ENCODE measurements at regions not wholly inside any gene's neighbourhood (a gene's known extent, or its start where the extent isn't known, plus 50 kb on each side); places are given as distances from the start of the nearest gene placed in this dataset.

DNA sequence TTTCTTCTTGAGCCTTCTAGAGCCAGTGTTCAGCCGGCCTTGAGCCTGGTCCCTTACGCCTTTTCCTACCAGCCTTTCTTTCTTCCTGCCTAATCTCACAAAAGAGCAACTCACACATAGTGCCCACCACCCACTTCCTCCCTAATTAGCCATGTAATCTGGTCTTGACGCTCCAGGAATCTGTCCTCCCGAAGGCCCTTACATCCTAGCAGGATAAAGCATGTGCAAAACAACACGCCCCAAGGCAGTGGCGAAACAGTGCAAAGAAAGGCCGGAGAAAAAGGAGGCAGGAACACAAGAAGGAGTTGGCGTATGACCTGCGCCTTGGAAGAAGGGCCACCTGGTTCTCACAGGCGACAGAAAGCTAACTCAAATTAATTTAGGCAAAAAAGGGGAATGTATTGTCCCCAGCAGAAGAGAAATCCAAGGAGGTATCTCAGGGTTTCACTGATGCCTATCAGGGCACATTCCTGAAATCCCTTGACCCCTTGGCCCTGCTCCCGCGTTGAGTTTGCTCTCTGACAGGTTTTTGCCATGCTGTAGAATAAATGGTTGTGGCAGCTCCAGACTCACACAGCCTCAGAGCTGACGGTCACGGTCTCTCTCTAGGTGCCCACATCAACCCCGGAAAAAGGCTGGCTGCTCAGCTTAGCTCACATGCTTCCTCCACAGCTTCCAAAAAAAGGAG is 79.0 kb downstream of the ZNF281 start:
- 80 to 84% (median 80%) methylated on average over 15 of the region's 15 CpGs for WGBS, 3 donors
- FAIRE-seq (no peak), DNase-seq (no peak)
- H3K27me3 ChIP-seq (ENCODE audit: control insufficient read depth in 3 of 3, insufficient read depth in 3 of 3, low read length in 3 of 3) = no peaks in the 10 kb centered on the region
- no peaks in the 10 kb centered on the region for H3K36me3 ChIP-seq (ENCODE audit: control insufficient read depth in 3 of 3, insufficient read depth in 2 of 3, low read depth in 1 of 3, low read length in 3 of 3)
- H3K4me3 ChIP-seq (ENCODE audit: low read depth in 1 of 3, low read length in 3 of 3) = no peak overlapping the region
- no peaks in the 10 kb centered on the region for H3K9me3 ChIP-seq (ENCODE audit: control insufficient read depth in 2 of 2, insufficient read depth in 1 of 2, low read depth in 1 of 2, low read length in 1 of 2)
- no peak overlapping the region for H3K27ac ChIP-seq (ENCODE audit: low read depth in 1 of 3, low read length in 2 of 3)
- H3K4me1 ChIP-seq (ENCODE audit: control insufficient read depth in 3 of 3, insufficient read depth in 2 of 3, low read depth in 1 of 3, low read length in 2 of 3) = no peaks in the 10 kb centered on the region

DNA sequence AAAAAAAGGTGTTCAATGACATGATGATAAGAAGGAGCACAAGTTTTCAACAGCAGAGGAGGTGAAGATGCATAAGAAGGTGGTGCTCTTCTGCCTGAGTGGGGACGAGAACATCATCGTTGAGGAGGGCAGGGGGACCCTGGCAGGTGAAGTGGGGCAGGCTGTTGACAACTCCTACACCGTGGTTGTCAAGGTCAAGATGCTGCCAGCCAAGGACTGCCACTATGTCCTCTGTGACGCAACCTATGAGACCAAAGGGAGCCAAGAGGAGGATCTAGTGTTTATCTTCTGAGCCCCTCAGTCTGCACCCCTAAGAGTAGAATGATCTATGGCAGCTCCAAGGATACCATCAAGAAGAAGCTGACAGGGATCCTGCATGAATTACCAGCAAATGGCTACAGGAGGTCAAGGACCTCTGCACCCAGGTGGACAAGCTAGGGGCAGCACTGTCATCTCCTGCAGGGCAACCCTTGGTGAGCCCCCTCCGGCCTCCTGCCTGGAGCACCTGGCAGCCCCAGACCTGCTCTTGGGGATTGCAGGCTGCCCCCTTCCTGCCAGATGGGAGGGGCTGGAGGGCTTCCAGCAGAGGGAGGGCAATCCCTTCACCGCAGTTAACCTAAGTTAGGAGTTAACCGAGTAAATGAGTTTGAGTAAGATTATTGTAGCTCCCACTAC is 80.5 kb downstream of the ZNF281 start:
- no peak for FAIRE-seq
- WGBS, 3 donors = 73 to 90% (median 88%) methylated on average over 7 of the region's 7 CpGs

DNA sequence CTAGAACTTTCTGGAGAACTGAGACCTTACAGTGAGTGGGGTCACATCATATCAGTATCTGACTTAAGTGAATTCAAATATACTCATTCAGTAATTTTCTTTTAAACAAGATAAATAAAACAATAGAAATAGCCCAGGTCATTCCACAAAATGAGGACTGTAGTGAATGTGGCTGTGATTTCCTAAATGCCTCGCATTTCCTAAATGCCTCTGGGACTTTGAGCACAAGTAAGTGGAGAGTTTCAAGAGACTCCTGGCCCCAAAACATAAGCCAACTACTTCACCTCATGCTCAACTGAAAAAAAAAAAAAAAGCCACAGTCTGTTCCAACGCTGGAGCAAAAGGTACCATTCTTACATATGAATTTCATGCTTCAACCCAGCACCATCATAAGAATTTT is 81.5 kb downstream of the ZNF281 start:
- H3K4me1 ChIP-seq (ENCODE audit: control insufficient read depth in 3 of 3, insufficient read depth in 2 of 3, low read depth in 1 of 3, low read length in 2 of 3) = no peaks in the 10 kb centered on the region
- no peak overlapping the region for H3K27ac ChIP-seq (ENCODE audit: low read depth in 1 of 3, low read length in 2 of 3)
- no peaks in the 10 kb centered on the region for H3K36me3 ChIP-seq (ENCODE audit: control insufficient read depth in 3 of 3, insufficient read depth in 2 of 3, low read depth in 1 of 3, low read length in 3 of 3)
- H3K9me3 ChIP-seq (ENCODE audit: control insufficient read depth in 2 of 2, insufficient read depth in 1 of 2, low read depth in 1 of 2, low read length in 1 of 2) = peaks cover 0 to 5% of the 10 kb centered on the region in 2 donors
- no peak overlapping the region for H3K4me3 ChIP-seq (ENCODE audit: low read depth in 1 of 3, low read length in 3 of 3)
- peaks cover 0 to 3% (median 0%) of the 10 kb centered on the region in 3 donors for H3K27me3 ChIP-seq (ENCODE audit: control insufficient read depth in 3 of 3, insufficient read depth in 3 of 3, low read length in 3 of 3)
- 87 to 90% (median 89%) methylated on average over 2 of the region's 2 CpGs for WGBS, 3 donors
- DNase-seq = no peak
- FAIRE-seq = no peak

More for the DNA sequence above, 80.5 kb downstream of the ZNF281 start:
- H3K36me3 ChIP-seq (ENCODE audit: control insufficient read depth in 3 of 3, insufficient read depth in 2 of 3, low read depth in 1 of 3, low read length in 3 of 3) = no peaks in the 10 kb centered on the region
- no peaks in the 10 kb centered on the region for H3K9me3 ChIP-seq (ENCODE audit: control insufficient read depth in 2 of 2, insufficient read depth in 1 of 2, low read depth in 1 of 2, low read length in 1 of 2)
- H3K4me3 ChIP-seq (ENCODE audit: low read depth in 1 of 3, low read length in 3 of 3) = no peak overlapping the region
- H3K27me3 ChIP-seq (ENCODE audit: control insufficient read depth in 3 of 3, insufficient read depth in 3 of 3, low read length in 3 of 3) = no peaks in the 10 kb centered on the region
- H3K4me1 ChIP-seq (ENCODE audit: control insufficient read depth in 3 of 3, insufficient read depth in 2 of 3, low read depth in 1 of 3, low read length in 2 of 3) = no peaks in the 10 kb centered on the region
- no peak overlapping the region for H3K27ac ChIP-seq (ENCODE audit: low read depth in 1 of 3, low read length in 2 of 3)
- DNase-seq = no peak

DNA sequence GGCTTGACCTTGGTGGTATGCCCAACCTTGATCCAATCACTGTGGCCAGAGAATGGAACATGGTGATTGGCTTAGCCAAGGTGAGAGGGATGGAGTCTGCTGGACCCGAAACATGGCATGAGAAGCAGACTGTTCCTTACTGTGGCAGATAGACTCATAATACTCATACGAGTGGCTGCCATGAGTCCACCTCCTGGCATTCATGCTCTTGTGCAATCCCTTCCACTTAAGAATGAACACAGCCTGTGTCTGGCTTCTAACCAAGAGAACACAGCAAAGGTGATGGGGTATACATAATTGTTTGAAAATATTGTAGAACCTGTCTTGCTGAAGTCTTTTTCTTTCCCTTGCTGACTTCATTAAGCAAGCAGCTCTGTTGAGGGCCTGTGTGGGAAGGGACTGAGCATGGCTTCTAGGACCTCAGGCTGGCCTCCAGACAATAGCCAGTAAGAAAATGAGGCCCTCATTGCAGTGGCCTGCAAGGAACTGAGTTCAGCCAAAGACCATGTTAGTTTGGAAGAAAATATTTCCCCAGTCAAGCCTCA is 85.9 kb downstream of the ZNF281 start:
- Histone ChIP-seq H3K4me1 (ENCODE audit: control insufficient read depth in 3 of 3, insufficient read depth in 2 of 3, low read depth in 1 of 3, low read length in 2 of 3) (no peaks in the 10 kb centered on the region), H3K27me3 (ENCODE audit: control insufficient read depth in 3 of 3, insufficient read depth in 3 of 3, low read length in 3 of 3) (peaks cover 0 to 3% (median 0%) of the 10 kb centered on the region in 3 donors), H3K9me3 (ENCODE audit: control insufficient read depth in 2 of 2, insufficient read depth in 1 of 2, low read depth in 1 of 2, low read length in 1 of 2) (peaks cover 0 to 5% of the 10 kb centered on the region in 2 donors), H3K27ac (ENCODE audit: low read depth in 1 of 3, low read length in 2 of 3) (no peak overlapping the region), H3K4me3 (ENCODE audit: low read depth in 1 of 3, low read length in 3 of 3) (no peak overlapping the region), H3K36me3 (ENCODE audit: control insufficient read depth in 3 of 3, insufficient read depth in 2 of 3, low read depth in 1 of 3, low read length in 3 of 3) (no peaks in the 10 kb centered on the region)
- FAIRE-seq (no peak), DNase-seq (no peak)
- 73 to 94% (median 93%) methylated on average over 2 of the region's 2 CpGs for WGBS, 3 donors

DNA sequence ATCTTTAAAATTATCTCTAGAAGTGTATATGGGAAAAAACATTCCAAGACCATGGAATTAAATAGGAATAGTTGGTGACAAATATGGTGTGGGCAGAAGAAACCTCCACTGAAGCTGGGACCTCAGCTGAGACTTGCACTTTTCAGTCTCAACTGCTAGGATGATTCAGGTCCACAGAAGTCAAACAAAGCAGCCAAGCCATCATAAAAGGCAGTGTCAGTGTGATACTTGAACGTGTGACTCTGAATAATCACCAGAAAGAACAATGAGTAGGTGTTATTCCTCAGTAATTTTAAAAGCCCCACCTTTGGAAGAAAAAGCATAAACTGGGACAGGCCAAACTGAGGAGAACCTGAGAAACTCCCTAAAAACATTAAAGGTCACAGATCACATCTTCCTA is 90.7 kb downstream of the ZNF281 start:
- Histone ChIP-seq H3K4me3 (ENCODE audit: low read depth in 1 of 3, low read length in 3 of 3) (no peak overlapping the region), H3K9me3 (ENCODE audit: control insufficient read depth in 2 of 2, insufficient read depth in 1 of 2, low read depth in 1 of 2, low read length in 1 of 2) (peaks cover 0 to 4% of the 10 kb centered on the region in 2 donors)

DNA sequence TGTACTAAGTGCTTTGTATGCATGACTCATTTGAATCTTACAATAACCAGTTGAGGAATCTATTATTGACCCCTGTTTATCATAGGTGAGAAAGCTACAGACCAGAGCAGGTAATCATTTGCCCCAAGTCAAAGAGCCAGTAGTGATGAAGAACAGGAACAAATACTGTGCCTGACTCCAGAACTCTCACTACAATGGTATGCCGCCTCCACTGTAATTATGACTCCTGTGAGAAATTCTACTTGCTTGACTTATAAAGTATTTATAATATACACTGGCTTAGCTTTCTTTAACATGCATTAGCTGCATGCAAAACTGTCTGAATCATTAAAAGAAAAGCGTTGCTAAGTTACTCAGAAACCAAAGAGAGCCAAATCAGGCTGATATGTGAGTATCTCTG is 92.6 kb downstream of the ZNF281 start:
- H3K36me3 ChIP-seq (ENCODE audit: control insufficient read depth in 3 of 3, insufficient read depth in 2 of 3, low read depth in 1 of 3, low read length in 3 of 3) = no peaks in the 10 kb centered on the region
- no peaks in the 10 kb centered on the region for H3K9me3 ChIP-seq (ENCODE audit: control insufficient read depth in 2 of 2, insufficient read depth in 1 of 2, low read depth in 1 of 2, low read length in 1 of 2)
- DNase-seq (no peak), FAIRE-seq (no peak)
- H3K4me3 ChIP-seq (ENCODE audit: low read depth in 1 of 3, low read length in 3 of 3) = no peak overlapping the region
- H3K27me3 ChIP-seq (ENCODE audit: control insufficient read depth in 3 of 3, insufficient read depth in 3 of 3, low read length in 3 of 3) = no peaks in the 10 kb centered on the region
- 83 to 87% (median 87%) methylated on average over 2 of the region's 2 CpGs for WGBS, 3 donors
- no peak overlapping the region for H3K27ac ChIP-seq (ENCODE audit: low read depth in 1 of 3, low read length in 2 of 3)
- H3K4me1 ChIP-seq (ENCODE audit: control insufficient read depth in 3 of 3, insufficient read depth in 2 of 3, low read depth in 1 of 3, low read length in 2 of 3) = no peaks in the 10 kb centered on the region

More for the DNA sequence above, 90.7 kb downstream of the ZNF281 start:
- H3K36me3 ChIP-seq (ENCODE audit: control insufficient read depth in 3 of 3, insufficient read depth in 2 of 3, low read depth in 1 of 3, low read length in 3 of 3) = no peaks in the 10 kb centered on the region
- peaks cover 0 to 3% (median 0%) of the 10 kb centered on the region in 3 donors for H3K27me3 ChIP-seq (ENCODE audit: control insufficient read depth in 3 of 3, insufficient read depth in 3 of 3, low read length in 3 of 3)
- DNase-seq (no peak), FAIRE-seq (no peak)
- 24 to 51% (median 29%) methylated on average over 1 of the region's 1 CpG for WGBS, 3 donors
- H3K27ac ChIP-seq (ENCODE audit: low read depth in 1 of 3, low read length in 2 of 3) = no peak overlapping the region
- no peaks in the 10 kb centered on the region for H3K4me1 ChIP-seq (ENCODE audit: control insufficient read depth in 3 of 3, insufficient read depth in 2 of 3, low read depth in 1 of 3, low read length in 2 of 3)

DNA sequence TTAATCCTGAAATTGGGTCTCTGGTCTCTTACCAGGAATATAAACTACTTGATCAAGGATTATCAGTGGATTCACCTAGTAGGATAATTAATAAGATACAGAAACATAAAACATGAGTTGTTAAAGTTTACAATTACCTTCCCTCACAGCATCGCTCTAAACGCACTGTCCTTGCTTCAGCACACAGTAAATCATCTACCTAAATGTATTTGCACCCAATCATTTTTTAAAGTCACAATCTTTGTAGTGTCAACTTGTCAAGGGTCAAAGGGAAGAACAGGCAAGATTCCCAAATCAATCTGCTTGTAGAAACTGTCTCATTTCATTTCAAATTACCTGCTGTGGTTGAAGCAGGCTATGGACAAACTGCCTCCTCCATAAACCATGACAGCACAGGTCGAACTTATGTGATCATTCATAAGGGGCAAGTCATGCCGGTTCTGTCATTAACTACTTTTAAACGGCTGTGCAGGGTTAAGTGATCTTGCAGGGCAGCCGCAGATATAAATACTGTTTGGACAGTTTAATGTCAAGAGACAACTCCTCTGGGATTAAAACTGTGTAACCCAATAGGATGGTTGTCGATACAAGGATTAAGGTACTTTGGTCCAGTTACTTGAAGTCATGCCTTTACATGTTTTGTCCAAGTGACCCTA is 93.6 kb downstream of the ZNF281 start:
- H3K4me1 ChIP-seq (ENCODE audit: control insufficient read depth in 3 of 3, insufficient read depth in 2 of 3, low read depth in 1 of 3, low read length in 2 of 3) = no peaks in the 10 kb centered on the region
- 62 to 77% (median 64%) methylated on average over 7 of the region's 7 CpGs for WGBS, 3 donors
- H3K27me3 ChIP-seq (ENCODE audit: control insufficient read depth in 3 of 3, insufficient read depth in 3 of 3, low read length in 3 of 3) = no peaks in the 10 kb centered on the region
- FAIRE-seq (no peak), DNase-seq (no peak)
- H3K27ac ChIP-seq (ENCODE audit: low read depth in 1 of 3, low read length in 2 of 3) = no peak overlapping the region
- no peaks in the 10 kb centered on the region for H3K9me3 ChIP-seq (ENCODE audit: control insufficient read depth in 2 of 2, insufficient read depth in 1 of 2, low read depth in 1 of 2, low read length in 1 of 2)
- H3K4me3 ChIP-seq (ENCODE audit: low read depth in 1 of 3, low read length in 3 of 3) = no peak overlapping the region
- H3K36me3 ChIP-seq (ENCODE audit: control insufficient read depth in 3 of 3, insufficient read depth in 2 of 3, low read depth in 1 of 3, low read length in 3 of 3) = no peaks in the 10 kb centered on the region

DNA sequence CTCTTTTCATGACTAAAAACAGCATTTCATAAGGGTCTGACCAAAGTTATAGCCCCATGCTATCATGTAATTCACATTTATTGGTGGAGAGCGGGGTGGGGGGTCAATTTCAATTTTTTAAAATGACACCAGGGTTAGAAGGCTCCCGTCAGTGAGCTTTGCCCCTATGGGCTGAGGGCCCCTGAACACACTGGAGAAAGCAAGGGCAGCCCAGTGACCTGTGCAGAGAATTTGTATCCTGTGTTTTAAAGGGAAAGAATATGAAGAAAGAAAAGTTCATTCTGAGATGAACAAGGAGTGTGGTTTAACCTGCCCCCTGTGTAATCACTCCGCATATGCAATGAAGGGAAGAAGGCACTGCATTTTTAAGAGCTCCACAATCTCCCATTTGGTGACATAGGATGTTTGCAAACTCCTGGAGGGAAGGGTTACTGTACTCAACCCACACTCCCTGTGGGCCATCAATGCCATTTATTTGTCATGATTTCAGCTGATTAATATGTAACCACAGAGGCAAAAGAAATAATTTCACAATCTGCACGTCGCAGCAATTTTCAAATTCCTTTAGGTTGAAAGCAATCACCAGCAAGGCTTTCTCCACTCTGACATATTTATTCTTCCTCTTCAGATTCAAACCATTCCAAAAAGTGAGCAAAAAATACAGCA is 95.6 kb downstream of the ZNF281 start:
- WGBS, 3 donors = 55 to 64% (median 63%) methylated on average over 5 of the region's 5 CpGs
- H3K36me3 ChIP-seq (ENCODE audit: control insufficient read depth in 3 of 3, insufficient read depth in 2 of 3, low read depth in 1 of 3, low read length in 3 of 3) = no peaks in the 10 kb centered on the region
- DNase-seq (peak in 1 of 2 donors; percentile 56), FAIRE-seq (no peak)
- no peaks in the 10 kb centered on the region for H3K27me3 ChIP-seq (ENCODE audit: control insufficient read depth in 3 of 3, insufficient read depth in 3 of 3, low read length in 3 of 3)
- no peaks in the 10 kb centered on the region for H3K9me3 ChIP-seq (ENCODE audit: control insufficient read depth in 2 of 2, insufficient read depth in 1 of 2, low read depth in 1 of 2, low read length in 1 of 2)
- H3K4me1 ChIP-seq (ENCODE audit: control insufficient read depth in 3 of 3, insufficient read depth in 2 of 3, low read depth in 1 of 3, low read length in 2 of 3) = no peaks in the 10 kb centered on the region
- H3K4me3 ChIP-seq (ENCODE audit: low read depth in 1 of 3, low read length in 3 of 3) = no peak overlapping the region
- no peak overlapping the region for H3K27ac ChIP-seq (ENCODE audit: low read depth in 1 of 3, low read length in 2 of 3)

All from small intestine (tissue), 7 donors.